Esophagus muscularis mucosa (tissue), 4 donors: ENCODE measurements at regions not wholly inside any gene's neighbourhood (a gene's known extent, or its start where the extent isn't known, plus 50 kb on each side); places are given as distances from the start of the nearest gene placed in this dataset.

Experiments used
- DNase-seq: peaks from one replicate; pipeline ENCODE4 v3.0.0-alpha.2; 2017; ENCODE audit errors: extremely low spot score
- H3K27ac ChIP-seq, 4 donors: fragments of 200-600 bp; sonication (generic); replicated peaks in 1 of 4; 1 replicate in 3 of 4; 2 replicates in 1 of 4; pipeline ENCODE4 v1.5.1; 2016 to 2019; ENCODE audit warnings: mild to moderate bottlenecking in 1 of 4
- H3K27me3 ChIP-seq, 4 donors: fragments of 200-600 bp; sonication (generic); one replicate each; pipeline versions ENCODE4 v1.5.1 to v1.6.0; 2016 to 2019
- H3K36me3 ChIP-seq, 4 donors: fragments of 200-600 bp; sonication (generic); one replicate each; pipeline ENCODE4 v1.5.1; 2016 to 2019
- H3K4me1 ChIP-seq, 4 donors: fragments of 200-600 bp; sonication (generic); one replicate each; pipeline ENCODE4 v1.5.1; 2016 to 2019
- H3K4me3 ChIP-seq, 4 donors: fragments of 200-600 bp; sonication (generic); 1 replicate in 2 of 4; 2 replicates in 2 of 4; pipeline ENCODE4 v1.5.1; 2016 to 2019; ENCODE audit warnings: mild to moderate bottlenecking in 4 of 4, moderate library complexity in 1 of 4
- H3K9me3 ChIP-seq, 4 donors: fragments of 200-600 bp; sonication (generic); 1 replicate in 3 of 4; 2 replicates in 1 of 4; pipeline ENCODE4 v1.5.1; 2016 to 2019
- CTCF ChIP-seq, 3 experiments: fragments of 200-600 bp in 2 of 3; fragments of 450-650 bp in 1 of 3; sonication (generic) in 2 of 3; IDR thresholded peaks; one replicate each; pipeline ENCODE4 v1.5.1; 2017 to 2019; ENCODE audit warnings: antibody characterized with exemption in 3 of 3, mild to moderate bottlenecking in 2 of 3, moderate library complexity in 1 of 3
- EP300 ChIP-seq: sonication (generic); formaldehyde crosslinking; IDR thresholded peaks from one replicate; pipeline ENCODE4 v1.6.1; 2017; ENCODE audit warnings: antibody characterized with exemption
- POLR2A ChIP-seq: fragments of 450-650 bp; IDR thresholded peaks from one replicate; pipeline ENCODE4 v1.6.1; 2017; ENCODE audit warnings: antibody characterized with exemption, moderate library complexity, mild to moderate bottlenecking, low read depth
- POLR2AphosphoS5 ChIP-seq, 2 donors: sonication (generic); formaldehyde crosslinking; IDR thresholded peaks; one replicate each; pipeline ENCODE4 v1.6.1; 2017; ENCODE audit warnings: antibody characterized with exemption in 2 of 2
- WGBS: methylation state at CpG from one replicate; pipeline ENCODE4 v1.1.5; 2018; 5-methylcytosine and 5-hydroxymethylcytosine counted together
- intact Hi-C: fragments of 100-400 bp; cut with DNase I; formaldehyde crosslinking; loops from one replicate; pipeline ENCODE4 v1.15.1; 2023

DNA sequence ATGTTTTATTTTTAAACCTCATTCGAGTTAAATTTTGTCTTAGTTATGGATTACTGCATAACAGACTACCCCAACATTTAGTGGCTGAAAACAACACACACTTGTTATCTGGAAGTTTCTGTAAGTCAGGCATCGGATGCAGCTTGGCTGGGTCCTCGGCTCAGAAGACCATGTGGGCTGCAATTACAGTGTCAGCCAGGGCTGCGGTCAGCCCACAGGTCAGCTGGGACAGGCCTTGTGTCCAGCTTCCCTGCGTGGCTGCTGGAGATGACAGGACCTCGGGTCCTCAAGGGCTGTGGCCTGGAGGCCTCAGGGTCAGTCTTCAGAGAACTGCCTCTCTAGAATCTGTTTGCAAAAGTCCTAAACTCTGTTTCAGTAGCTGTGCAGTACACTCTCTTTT is 219.0 kb upstream of the IRX1 start:
- Histone ChIP-seq H3K36me3 (no peaks in the 10 kb centered on the region), H3K27ac (no peak overlapping the region), H3K4me3 (no peak overlapping the region), H3K9me3 (peaks cover 0 to 33% (median 21%) of the 10 kb centered on the region in 4 donors), H3K27me3 (no peaks in the 10 kb centered on the region), H3K4me1 (no peaks in the 10 kb centered on the region)
- TF ChIP-seq POLR2AphosphoS5 (IDR thresholded peaks at IDR 0.05) (no peak), POLR2A (no peak), CTCF (IDR thresholded peaks at IDR 0.05) (no peak), EP300 (no peak)
- DNase-seq, result no peak
- intact Hi-C loops, result no loop called here
- WGBS, result 69% methylated on average over 6 of the region's 6 CpGs

- Histone ChIP-seq H3K27ac (no peak overlapping the region), H3K4me3 (no peak overlapping the region), H3K27me3 (no peaks in the 10 kb centered on the region), H3K9me3 (peaks cover 0 to 34% (median 21%) of the 10 kb centered on the region in 4 donors), H3K4me1 (no peaks in the 10 kb centered on the region), H3K36me3 (no peaks in the 10 kb centered on the region)
- TF ChIP-seq POLR2AphosphoS5 (IDR thresholded peaks at IDR 0.05) (no peak), EP300 (no peak), CTCF (IDR thresholded peaks at IDR 0.05) (no peak), POLR2A (no peak)
- no peak for DNase-seq
- intact Hi-C loops, result no loop called here
- 67% methylated on average over 2 of the region's 2 CpGs for WGBS
Observed at GRCh38 chr5:3375586-3376311, 219.9 kb upstream of the IRX1 start.

DNA sequence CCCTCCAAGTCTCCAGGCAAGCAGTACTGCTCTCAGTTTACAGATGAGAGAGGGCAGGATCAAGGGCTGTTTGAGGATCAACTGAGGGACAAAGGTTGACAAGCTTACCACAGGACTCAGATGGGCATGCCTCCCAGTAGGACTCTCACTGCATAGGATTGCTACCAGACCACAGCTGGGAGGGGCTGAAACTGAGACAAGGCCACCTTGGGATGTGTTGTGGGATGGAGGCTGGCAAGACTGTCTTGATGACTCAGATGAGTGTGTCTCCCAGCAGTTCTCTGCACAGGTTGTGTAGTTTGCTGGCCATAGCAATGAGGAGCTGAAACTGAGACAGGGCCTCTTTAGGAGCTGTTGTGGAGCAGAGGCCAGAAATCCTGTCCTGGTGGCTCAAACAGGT is 222.2 kb upstream of the IRX1 start:
- Histone ChIP-seq H3K27ac (no peak overlapping the region), H3K27me3 (no peaks in the 10 kb centered on the region), H3K4me1 (no peaks in the 10 kb centered on the region), H3K36me3 (no peaks in the 10 kb centered on the region), H3K4me3 (no peak overlapping the region), H3K9me3 (peaks cover 0 to 34% (median 21%) of the 10 kb centered on the region in 4 donors)
- DNase-seq, result no peak
- no peak for TF ChIP-seq EP300
- no peak for TF ChIP-seq POLR2AphosphoS5 (IDR thresholded peaks at IDR 0.05)
- no peak for TF ChIP-seq CTCF (IDR thresholded peaks at IDR 0.05)
- intact Hi-C loops, result no loop called here

GRCh38 chr5:3372289-3372688 is 223.3 kb upstream of the IRX1 start:
- no peak overlapping the region for H3K4me3 ChIP-seq
- DNase-seq, result no peak
- no peaks in the 10 kb centered on the region for H3K4me1 ChIP-seq
- H3K9me3 ChIP-seq, result peaks cover 0 to 34% (median 21%) of the 10 kb centered on the region in 4 donors
- H3K27me3 ChIP-seq, result no peaks in the 10 kb centered on the region
- H3K27ac ChIP-seq, result no peak overlapping the region
- TF ChIP-seq POLR2AphosphoS5 (IDR thresholded peaks at IDR 0.05), result no peak
- no peak for TF ChIP-seq EP300
- no peak for TF ChIP-seq CTCF (IDR thresholded peaks at IDR 0.05)
- TF ChIP-seq POLR2A, result no peak
- H3K36me3 ChIP-seq, result no peaks in the 10 kb centered on the region
- intact Hi-C loops, result no loop called here
